HG02938 (cell line): ENCODE measurements at regions not wholly inside any gene's neighbourhood (a gene's known extent, or its start where the extent isn't known, plus 50 kb on each side); places are given as distances from the start of the nearest gene placed in this dataset.
"Not testable (repeated sequence)": the region's sequence is repeated elsewhere in the genome, so short reads cannot be mapped to it uniquely, and the experiment has no call there.

Source experiments
- ATAC-seq: cut with Tn5 transposase; IDR thresholded peaks from one replicate; pipeline ENCODE4 v1.9.1; 2021; ENCODE audit warnings: mild to moderate bottlenecking, moderate library complexity; ENCODE audit not compliant: unreplicated experiment

- no peak for ATAC-seq
Measured at GRCh38 chr11:86148345-86148747, 79.5 kb upstream of the PICALM start.

- no peak for ATAC-seq
Measured at GRCh38 chr11:86147004-86147403, 78.1 kb upstream of the PICALM start.

GRCh38 chr11:86145439-86146156 lies 76.7 kb upstream of the PICALM start:
- no peak for ATAC-seq

GRCh38 chr11:86144846-86145245 lies 76.0 kb upstream of the PICALM start:
- ATAC-seq: no peak

GRCh38 chr11:86144087-86144486 lies 75.2 kb upstream of the PICALM start:
- ATAC-seq: not testable (repeated sequence)

GRCh38 chr11:86143087-86144030 lies 74.5 kb upstream of the PICALM start:
- ATAC-seq: no peak

- no peak for ATAC-seq
Measured at GRCh38 chr11:86142170-86142569, 73.3 kb upstream of the PICALM start.

- no peak for ATAC-seq
Measured at GRCh38 chr11:86141727-86142126, 72.8 kb upstream of the PICALM start.

GRCh38 chr11:86140334-86140990 lies 71.6 kb upstream of the PICALM start:
- no peak for ATAC-seq

- ATAC-seq: peak; percentile 82
Measured at GRCh38 chr11:86138958-86139357, 70.1 kb upstream of the PICALM start.

- no peak for ATAC-seq
Measured at GRCh38 chr11:86136538-86136937, 67.7 kb upstream of the PICALM start.

GRCh38 chr11:86135319-86135714 lies 66.4 kb upstream of the PICALM start:
- no peak for ATAC-seq

- no peak for ATAC-seq
Measured at GRCh38 chr11:86134580-86135318, 65.9 kb upstream of the PICALM start.

- no peak for ATAC-seq
Measured at GRCh38 chr11:86132667-86133249, 63.9 kb upstream of the PICALM start.

GRCh38 chr11:86129740-86130540 lies 61.1 kb upstream of the PICALM start:
- ATAC-seq: no peak

GRCh38 chr11:86128914-86129313 lies 60.0 kb upstream of the PICALM start:
- no peak for ATAC-seq

- ATAC-seq: no peak
Measured at GRCh38 chr11:86126862-86127261, 58.0 kb upstream of the PICALM start.

- ATAC-seq: peak; percentile 64
Measured at GRCh38 chr11:86124251-86125233, 55.7 kb upstream of the PICALM start.
